HepG2 (cell line): ENCODE measurements at regions not wholly inside any gene's neighbourhood (a gene's known extent, or its start where the extent isn't known, plus 50 kb on each side); places are given as distances from the start of the nearest gene placed in this dataset.

ENCODE experiments used
- ATAC-seq: fragments of 200-7000 bp; cut with Tn5 transposase; 3 replicates; pipeline ENCODE4 v1.9.1; 2020; ENCODE audit warnings: mild to moderate bottlenecking, moderate library complexity
- BruUV-seq: library from RNA; stranded (reverse); fragments of 400-500 nt; replicated peaks from 2 replicates; lab custom pipeline; 2021; lab: Mats Ljungman, UMichigan
- CTCF ChIA-PET: fragments of 300-600 bp; formaldehyde crosslinking; extraction: SDS; loops from one replicate; lab custom pipeline; 2021; ENCODE audit warnings: low total read pairs, inconsistent platforms, low intra/inter-chr PET ratio; lab: Yijun Ruan, JAX
- POLR2A ChIA-PET: fragments of 350-600 bp; sonication (Branson Sonifier 250); formaldehyde crosslinking; loops from one replicate; lab custom pipeline; 2020; ENCODE audit warnings: antibody characterized with exemption, inconsistent platforms; lab: Yijun Ruan, JAX
- DNase-seq: peaks from one replicate; pipeline ENCODE4 v3.0.0-alpha.2; 2015; ENCODE audit warnings: low spot score
- FAIRE-seq: peaks from 3 replicates; lab custom pipeline; 2011; peaks lifted over from hg19 to GRCh38; lab: Jason Lieb, UNC
- H2AFZ ChIP-seq: one replicate; pipeline ENCODE4 v1.6.1; 2011; ENCODE audit warnings: low read length, inconsistent platforms
- H3K27ac ChIP-seq: fragments of 300-600 bp; 3 replicates; pipeline ENCODE4 v1.8.0; 2011; ENCODE audit warnings: mixed run types, mild to moderate bottlenecking, mixed read lengths, low read length, inconsistent platforms; ENCODE audit not compliant: insufficient read depth; ENCODE audit errors: extremely low read length
- H3K27me3 ChIP-seq, 2 experiments: fragments of 200-600 bp in 1 of 2; 2 replicates in 1 of 2; 3 replicates in 1 of 2; pipeline versions ENCODE4 v1.6.0 to v1.8.0; 2011; ENCODE audit warnings: low read length in 2 of 2, mild to moderate bottlenecking in 2 of 2, moderate library complexity in 2 of 2, inconsistent platforms in 1 of 2; ENCODE audit not compliant: insufficient read depth in 2 of 2, control insufficient read depth in 1 of 2
- H3K36me3 ChIP-seq, 2 experiments: fragments of 200-600 bp in 1 of 2; replicated peaks in 1 of 2; 2 replicates in 1 of 2; 3 replicates in 1 of 2; pipeline versions ENCODE4 v1.5.1 to v1.8.0; 2011; ENCODE audit warnings: low read length in 2 of 2, inconsistent platforms in 1 of 2; ENCODE audit not compliant: insufficient read depth in 2 of 2, control insufficient read depth in 1 of 2
- H3K4me1 ChIP-seq: 2 replicates; pipeline ENCODE4 v1.5.1; 2012; ENCODE audit warnings: low read length, inconsistent platforms; ENCODE audit not compliant: insufficient read depth
- H3K4me2 ChIP-seq: 2 replicates; pipeline ENCODE4 v1.6.0; 2011; ENCODE audit warnings: low read depth, low read length, inconsistent platforms
- H3K4me3 ChIP-seq, 3 experiments: fragments of 200-600 bp in 1 of 3; sonication (generic), shearing (Covaris generic) in 1 of 3; replicated peaks in 1 of 3; 2 replicates each; pipeline ENCODE4 v1.5.1; 2011 to 2016; ENCODE audit warnings: low read length in 3 of 3, inconsistent platforms in 2 of 3, low read depth in 2 of 3, mild to moderate bottlenecking in 2 of 3, control low read depth in 1 of 3, mixed read lengths in 1 of 3; ENCODE audit not compliant: insufficient read depth in 1 of 3
- H3K79me2 ChIP-seq: one replicate; pipeline ENCODE4 v1.6.1; 2011; ENCODE audit warnings: low read length, inconsistent platforms; ENCODE audit not compliant: insufficient read depth
- H3K9ac ChIP-seq: 2 replicates; pipeline ENCODE4 v1.6.0; 2011; ENCODE audit warnings: mild to moderate bottlenecking, low read depth, low read length, inconsistent platforms; ENCODE audit not compliant: insufficient read depth
- H3K9me3 ChIP-seq: 2 replicates; pipeline ENCODE4 v1.5.1; 2012; ENCODE audit warnings: mild to moderate bottlenecking, low read length
- H4K20me1 ChIP-seq: 2 replicates; pipeline ENCODE4 v1.6.0; 2011; ENCODE audit warnings: inconsistent platforms, mild to moderate bottlenecking, low read length, moderate library complexity; ENCODE audit not compliant: insufficient read depth
- BCL6 ChIP-seq: IDR thresholded peaks from 2 replicates; pipeline ENCODE4 v1.6.1; 2016; ENCODE audit warnings: missing genetic modification reagents, missing compliant biosample characterization
- FOXP1 ChIP-seq, 2 experiments: fragments of 450-650 bp in 1 of 2; IDR thresholded peaks; 2 replicates each; pipeline ENCODE4 v1.6.1; 2017 to 2018; ENCODE audit warnings: antibody characterized with exemption in 1 of 2
- GATAD1 ChIP-seq: IDR thresholded peaks from 2 replicates; pipeline ENCODE4 v1.6.1; 2016; ENCODE audit warnings: missing genetic modification reagents, missing compliant biosample characterization
- HCFC1 ChIP-seq: fragments of 150-350 bp; IDR thresholded peaks from 2 replicates; pipeline ENCODE4 v1.6.1; 2014; ENCODE audit warnings: low read depth, low read length
- HNRNPLL ChIP-seq: fragments of 200-400 bp; formaldehyde crosslinking; IDR thresholded peaks from 2 replicates; pipeline ENCODE4 v1.6.1; 2017; ENCODE audit warnings: mild to moderate bottlenecking, low read depth, low read length; ENCODE audit not compliant: poor library complexity, severe bottlenecking
- MIER2 ChIP-seq: IDR thresholded peaks from 2 replicates; pipeline ENCODE4 v1.6.1; 2016; ENCODE audit warnings: missing biosample characterization, missing genetic modification reagents
- PAWR ChIP-seq: sonication (generic); formaldehyde crosslinking; IDR thresholded peaks from 2 replicates; pipeline ENCODE4 v1.4.0; 2020; ENCODE audit warnings: missing genetic modification reagents, mild to moderate bottlenecking, borderline replicate concordance
- RAD51 ChIP-seq: fragments of 450-650 bp; IDR thresholded peaks from 2 replicates; pipeline ENCODE4 v1.6.1; 2016; ENCODE audit warnings: borderline replicate concordance
- ZIK1 ChIP-seq: sonication (generic); formaldehyde crosslinking; IDR thresholded peaks from 2 replicates; pipeline ENCODE4 v1.5.0; 2020; ENCODE audit warnings: mild to moderate bottlenecking, low read depth, missing genetic modification reagents, borderline replicate concordance
- ZNF629 ChIP-seq: sonication (generic); formaldehyde crosslinking; conservative IDR thresholded peaks from 2 replicates; pipeline ENCODE4 v1.5.0; 2020; ENCODE audit warnings: missing genetic modification reagents
- ZNF670 ChIP-seq: sonication (generic); formaldehyde crosslinking; IDR thresholded peaks from 2 replicates; pipeline ENCODE4 v1.8.0; 2022; ENCODE audit warnings: mild to moderate bottlenecking, missing genetic modification reagents, borderline replicate concordance
- ZNF720 ChIP-seq: sonication (generic); formaldehyde crosslinking; IDR thresholded peaks from 2 replicates; pipeline ENCODE4 v1.4.0; 2020; ENCODE audit warnings: missing genetic modification reagents
- WGBS: methylation state at CpG from one replicate; pipeline ENCODE4 v1.1.6; 2017; ENCODE audit warnings: low lambda C conversion rate; 5-methylcytosine and 5-hydroxymethylcytosine counted together
- in situ Hi-C: cut with HindIII; loops from 2 replicates; pipeline ENCODE4 v1.10.0; 2017; ENCODE audit warnings: low pct_unique_long_range_greater_than_20kb; ENCODE audit not compliant: extremely low pct_ligation_motif_present
- intact Hi-C: fragments of 100-400 bp; cut with micrococcal nuclease; formaldehyde crosslinking; loops from one replicate; pipeline ENCODE4 v1.10.0; 2022; ENCODE audit not compliant: unreplicated experiment
- TF ChIP-seq, protein P1 (sequence below): IDR thresholded peaks from 2 replicates; pipeline ENCODE4 v1.6.1; 2012; ENCODE audit warnings: low read length, improper control_type of control experiment
- TF ChIP-seq, protein P2 (sequence below): sonication (generic); formaldehyde crosslinking; IDR thresholded peaks from 2 replicates; pipeline ENCODE4 v1.4.0; 2020; ENCODE audit warnings: missing genetic modification reagents
- TF ChIP-seq, protein P3 (sequence below): sonication (generic); formaldehyde crosslinking; IDR thresholded peaks from 2 replicates; pipeline ENCODE4 v1.4.0; 2020; ENCODE audit warnings: missing genetic modification reagents

DNA sequence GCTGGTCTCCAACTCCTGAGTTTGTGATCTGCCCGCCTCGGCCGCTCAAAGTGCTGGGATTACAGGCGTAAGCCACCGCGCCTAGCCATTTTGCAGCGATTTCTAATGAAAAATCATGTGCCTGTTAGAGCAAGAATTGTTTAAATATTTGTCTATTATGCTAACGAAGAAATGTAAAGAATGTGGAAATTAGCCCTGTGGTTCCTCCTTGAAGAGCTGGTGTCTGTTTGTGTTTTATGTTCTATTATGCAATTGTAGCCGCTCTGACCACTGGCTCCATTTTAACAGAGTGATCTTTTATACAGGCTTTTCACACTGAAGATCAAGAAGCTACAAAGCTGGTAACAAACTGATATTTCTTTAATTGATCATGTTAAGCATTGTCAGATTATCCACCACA lies 217.3 kb downstream of the USP22 start:
- Histone ChIP-seq H3K9me3 (no peaks in the 10 kb centered on the region), H3K9ac (no peak overlapping the region), H2AFZ (no peak overlapping the region), H3K36me3 (no peaks in the 10 kb centered on the region), H4K20me1 (no peaks in the 10 kb centered on the region), H3K27ac (no peak overlapping the region), H3K4me2 (peak overlapping the region; percentile 34), H3K79me2 (no peaks in the 10 kb centered on the region), H3K27me3 (no peaks in the 10 kb centered on the region), H3K4me3 (no peak overlapping the region), H3K4me1 (peaks cover 17% of the 10 kb centered on the region)
- intact Hi-C loops: no loop called here
- peak; percentile 62 for ATAC-seq
- peak; percentile 76 for FAIRE-seq
- no TSS peak for BruUV-seq
- peak; percentile 57 for DNase-seq
- 42% methylated on average over 9 of the region's 9 CpGs for WGBS
- ChIA-PET CTCF (no interaction called here), POLR2A (interaction anchor here (1.6 kb wide), 1 partner anchor 42 kb away, joined by 5 read pairs; no protein-coding TSS in a partner anchor)
- in situ Hi-C loops: no loop called here
- no peak for TF ChIP-seq MIER2 (CRISPR knock-in tag)
- TF ChIP-seq HNRNPLL: no peak
- TF ChIP-seq, protein P1, sequence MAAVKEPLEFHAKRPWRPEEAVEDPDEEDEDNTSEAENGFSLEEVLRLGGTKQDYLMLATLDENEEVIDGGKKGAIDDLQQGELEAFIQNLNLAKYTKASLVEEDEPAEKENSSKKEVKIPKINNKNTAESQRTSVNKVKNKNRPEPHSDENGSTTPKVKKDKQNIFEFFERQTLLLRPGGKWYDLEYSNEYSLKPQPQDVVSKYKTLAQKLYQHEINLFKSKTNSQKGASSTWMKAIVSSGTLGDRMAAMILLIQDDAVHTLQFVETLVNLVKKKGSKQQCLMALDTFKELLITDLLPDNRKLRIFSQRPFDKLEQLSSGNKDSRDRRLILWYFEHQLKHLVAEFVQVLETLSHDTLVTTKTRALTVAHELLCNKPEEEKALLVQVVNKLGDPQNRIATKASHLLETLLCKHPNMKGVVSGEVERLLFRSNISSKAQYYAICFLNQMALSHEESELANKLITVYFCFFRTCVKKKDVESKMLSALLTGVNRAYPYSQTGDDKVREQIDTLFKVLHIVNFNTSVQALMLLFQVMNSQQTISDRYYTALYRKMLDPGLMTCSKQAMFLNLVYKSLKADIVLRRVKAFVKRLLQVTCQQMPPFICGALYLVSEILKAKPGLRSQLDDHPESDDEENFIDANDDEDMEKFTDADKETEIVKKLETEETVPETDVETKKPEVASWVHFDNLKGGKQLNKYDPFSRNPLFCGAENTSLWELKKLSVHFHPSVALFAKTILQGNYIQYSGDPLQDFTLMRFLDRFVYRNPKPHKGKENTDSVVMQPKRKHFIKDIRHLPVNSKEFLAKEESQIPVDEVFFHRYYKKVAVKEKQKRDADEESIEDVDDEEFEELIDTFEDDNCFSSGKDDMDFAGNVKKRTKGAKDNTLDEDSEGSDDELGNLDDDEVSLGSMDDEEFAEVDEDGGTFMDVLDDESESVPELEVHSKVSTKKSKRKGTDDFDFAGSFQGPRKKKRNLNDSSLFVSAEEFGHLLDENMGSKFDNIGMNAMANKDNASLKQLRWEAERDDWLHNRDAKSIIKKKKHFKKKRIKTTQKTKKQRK: no peak
- TF ChIP-seq ZNF629 (CRISPR knock-in tag): no peak
- no peak for TF ChIP-seq HCFC1
- TF ChIP-seq, protein P2, sequence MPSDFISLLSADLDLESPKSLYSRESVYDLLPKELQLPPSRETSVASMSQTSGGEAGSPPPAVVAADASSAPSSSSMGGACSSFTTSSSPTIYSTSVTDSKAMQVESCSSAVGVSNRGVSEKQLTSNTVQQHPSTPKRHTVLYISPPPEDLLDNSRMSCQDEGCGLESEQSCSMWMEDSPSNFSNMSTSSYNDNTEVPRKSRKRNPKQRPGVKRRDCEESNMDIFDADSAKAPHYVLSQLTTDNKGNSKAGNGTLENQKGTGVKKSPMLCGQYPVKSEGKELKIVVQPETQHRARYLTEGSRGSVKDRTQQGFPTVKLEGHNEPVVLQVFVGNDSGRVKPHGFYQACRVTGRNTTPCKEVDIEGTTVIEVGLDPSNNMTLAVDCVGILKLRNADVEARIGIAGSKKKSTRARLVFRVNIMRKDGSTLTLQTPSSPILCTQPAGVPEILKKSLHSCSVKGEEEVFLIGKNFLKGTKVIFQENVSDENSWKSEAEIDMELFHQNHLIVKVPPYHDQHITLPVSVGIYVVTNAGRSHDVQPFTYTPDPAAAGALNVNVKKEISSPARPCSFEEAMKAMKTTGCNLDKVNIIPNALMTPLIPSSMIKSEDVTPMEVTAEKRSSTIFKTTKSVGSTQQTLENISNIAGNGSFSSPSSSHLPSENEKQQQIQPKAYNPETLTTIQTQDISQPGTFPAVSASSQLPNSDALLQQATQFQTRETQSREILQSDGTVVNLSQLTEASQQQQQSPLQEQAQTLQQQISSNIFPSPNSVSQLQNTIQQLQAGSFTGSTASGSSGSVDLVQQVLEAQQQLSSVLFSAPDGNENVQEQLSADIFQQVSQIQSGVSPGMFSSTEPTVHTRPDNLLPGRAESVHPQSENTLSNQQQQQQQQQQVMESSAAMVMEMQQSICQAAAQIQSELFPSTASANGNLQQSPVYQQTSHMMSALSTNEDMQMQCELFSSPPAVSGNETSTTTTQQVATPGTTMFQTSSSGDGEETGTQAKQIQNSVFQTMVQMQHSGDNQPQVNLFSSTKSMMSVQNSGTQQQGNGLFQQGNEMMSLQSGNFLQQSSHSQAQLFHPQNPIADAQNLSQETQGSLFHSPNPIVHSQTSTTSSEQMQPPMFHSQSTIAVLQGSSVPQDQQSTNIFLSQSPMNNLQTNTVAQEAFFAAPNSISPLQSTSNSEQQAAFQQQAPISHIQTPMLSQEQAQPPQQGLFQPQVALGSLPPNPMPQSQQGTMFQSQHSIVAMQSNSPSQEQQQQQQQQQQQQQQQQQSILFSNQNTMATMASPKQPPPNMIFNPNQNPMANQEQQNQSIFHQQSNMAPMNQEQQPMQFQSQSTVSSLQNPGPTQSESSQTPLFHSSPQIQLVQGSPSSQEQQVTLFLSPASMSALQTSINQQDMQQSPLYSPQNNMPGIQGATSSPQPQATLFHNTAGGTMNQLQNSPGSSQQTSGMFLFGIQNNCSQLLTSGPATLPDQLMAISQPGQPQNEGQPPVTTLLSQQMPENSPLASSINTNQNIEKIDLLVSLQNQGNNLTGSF (CRISPR knock-in tag): no peak
- no peak for TF ChIP-seq PAWR (CRISPR knock-in tag)
- TF ChIP-seq RAD51: no peak
- TF ChIP-seq, protein P3, sequence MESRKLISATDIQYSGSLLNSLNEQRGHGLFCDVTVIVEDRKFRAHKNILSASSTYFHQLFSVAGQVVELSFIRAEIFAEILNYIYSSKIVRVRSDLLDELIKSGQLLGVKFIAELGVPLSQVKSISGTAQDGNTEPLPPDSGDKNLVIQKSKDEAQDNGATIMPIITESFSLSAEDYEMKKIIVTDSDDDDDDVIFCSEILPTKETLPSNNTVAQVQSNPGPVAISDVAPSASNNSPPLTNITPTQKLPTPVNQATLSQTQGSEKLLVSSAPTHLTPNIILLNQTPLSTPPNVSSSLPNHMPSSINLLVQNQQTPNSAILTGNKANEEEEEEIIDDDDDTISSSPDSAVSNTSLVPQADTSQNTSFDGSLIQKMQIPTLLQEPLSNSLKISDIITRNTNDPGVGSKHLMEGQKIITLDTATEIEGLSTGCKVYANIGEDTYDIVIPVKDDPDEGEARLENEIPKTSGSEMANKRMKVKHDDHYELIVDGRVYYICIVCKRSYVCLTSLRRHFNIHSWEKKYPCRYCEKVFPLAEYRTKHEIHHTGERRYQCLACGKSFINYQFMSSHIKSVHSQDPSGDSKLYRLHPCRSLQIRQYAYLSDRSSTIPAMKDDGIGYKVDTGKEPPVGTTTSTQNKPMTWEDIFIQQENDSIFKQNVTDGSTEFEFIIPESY (CRISPR knock-in tag): peak; percentile 22; the same call in 1 of the 2 replicates
- TF ChIP-seq FOXP1 (IDR thresholded peaks at IDR 0.05): no peak
- no peak for TF ChIP-seq FOXP1 (CRISPR knock-in tag; IDR thresholded peaks at IDR 0.05)
- TF ChIP-seq ZNF720: no peak
- TF ChIP-seq ZNF670 (CRISPR knock-in tag): no peak
- peak; percentile 85 for TF ChIP-seq BCL6 (CRISPR knock-in tag)
- no peak for TF ChIP-seq ZIK1 (CRISPR knock-in tag)
- TF ChIP-seq GATAD1 (CRISPR knock-in tag): no peak
